NCI-H1436 treated with DMSO at 0.1 percent for 48 hours (cell line): ENCODE measurements at regions not wholly inside any gene's neighbourhood (a gene's known extent, or its start where the extent isn't known, plus 50 kb on each side); places are given as distances from the start of the nearest gene placed in this dataset.

Source experiments
- DNase-seq: peaks from one replicate; lab custom pipeline; 2025; lab: John Stamatoyannopoulos, UW

- no peak for DNase-seq
Observed at GRCh38 chr10:131651674-131652437, 249.0 kb upstream of the PPP2R2D start.

DNA sequence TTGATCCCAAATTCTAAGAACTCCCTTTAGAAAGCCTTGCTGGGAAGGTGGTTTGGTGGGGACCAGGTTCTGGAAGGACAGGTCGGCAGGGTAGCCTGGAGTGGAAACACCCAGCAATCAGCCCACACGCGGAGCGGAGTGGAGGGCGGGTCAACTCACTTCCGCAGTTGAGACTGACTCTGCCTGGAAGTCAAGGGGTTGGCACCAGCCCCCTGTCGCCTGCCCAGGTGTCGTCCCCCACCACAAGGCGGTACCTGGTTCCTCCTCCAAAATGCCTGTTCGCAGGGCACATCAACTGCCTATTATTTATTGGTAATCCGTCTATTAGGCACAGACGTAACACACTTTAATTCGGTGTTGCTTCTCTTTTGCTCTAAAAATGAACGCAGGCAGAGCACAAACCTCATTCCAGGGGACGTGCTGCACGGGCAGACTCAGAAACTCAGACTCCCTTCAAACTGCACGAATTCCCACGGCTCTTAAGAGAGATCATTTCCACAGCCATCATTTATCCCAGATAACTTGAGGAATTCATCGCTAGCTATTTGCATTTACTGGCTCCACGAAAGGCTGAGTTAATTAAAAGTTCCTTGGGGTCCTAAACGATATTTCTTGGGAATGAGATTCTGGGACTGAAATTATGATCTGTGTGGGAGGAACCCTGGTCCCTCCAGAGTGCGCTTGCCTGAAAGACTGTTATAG lies 248.2 kb upstream of the PPP2R2D start:
- DNase-seq = no peak

DNA sequence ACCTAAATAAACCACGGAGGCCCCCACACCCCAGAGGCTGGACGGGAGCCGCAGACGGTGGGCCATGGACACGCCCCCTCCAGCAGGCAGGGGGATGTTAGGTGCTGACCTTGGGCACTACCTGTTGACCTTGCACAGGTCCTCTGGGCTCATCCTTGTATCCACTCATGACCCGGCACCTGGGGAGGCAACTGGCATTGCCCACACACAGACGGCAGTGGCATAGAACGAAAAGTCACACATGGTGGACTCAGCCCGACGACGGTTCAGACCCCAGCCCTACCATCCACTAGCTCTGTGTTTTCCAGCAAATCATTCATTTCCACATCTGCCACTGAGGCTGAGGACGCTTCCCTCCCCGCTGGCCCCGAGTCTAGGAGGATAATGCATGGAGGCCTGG lies 247.7 kb upstream of the PPP2R2D start:
- no peak for DNase-seq

GRCh38 chr10:131653554-131654470 lies 247.0 kb upstream of the PPP2R2D start:
- DNase-seq = no peak

- no peak for DNase-seq
Observed at GRCh38 chr10:131654471-131655087, 246.2 kb upstream of the PPP2R2D start.

- DNase-seq = no peak
Observed at GRCh38 chr10:131655101-131655849, 245.5 kb upstream of the PPP2R2D start.

GRCh38 chr10:131656009-131656408 lies 244.8 kb upstream of the PPP2R2D start:
- DNase-seq = no peak

- no peak for DNase-seq
Observed at GRCh38 chr10:131656431-131656841, 244.4 kb upstream of the PPP2R2D start.

- no peak for DNase-seq
Observed at GRCh38 chr10:131657318-131657984, 243.4 kb upstream of the PPP2R2D start.

DNA sequence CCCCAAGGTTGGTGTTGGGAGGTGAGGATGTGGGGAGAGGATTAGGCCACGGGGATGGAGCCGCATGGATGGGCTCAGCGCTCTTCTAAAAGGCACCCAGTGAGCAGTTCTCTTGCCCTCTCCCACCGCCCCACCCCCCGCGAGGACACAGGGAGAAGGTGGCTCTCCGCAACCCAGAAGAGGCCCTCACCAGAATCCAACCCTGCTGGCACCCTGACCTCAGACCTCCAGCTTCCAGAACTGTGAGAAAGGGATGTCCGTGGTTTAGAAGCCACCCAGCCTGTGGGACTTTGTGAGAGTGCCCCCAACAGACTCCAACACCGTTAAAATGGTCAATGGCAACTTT lies 242.8 kb upstream of the PPP2R2D start:
- no peak for DNase-seq

DNA sequence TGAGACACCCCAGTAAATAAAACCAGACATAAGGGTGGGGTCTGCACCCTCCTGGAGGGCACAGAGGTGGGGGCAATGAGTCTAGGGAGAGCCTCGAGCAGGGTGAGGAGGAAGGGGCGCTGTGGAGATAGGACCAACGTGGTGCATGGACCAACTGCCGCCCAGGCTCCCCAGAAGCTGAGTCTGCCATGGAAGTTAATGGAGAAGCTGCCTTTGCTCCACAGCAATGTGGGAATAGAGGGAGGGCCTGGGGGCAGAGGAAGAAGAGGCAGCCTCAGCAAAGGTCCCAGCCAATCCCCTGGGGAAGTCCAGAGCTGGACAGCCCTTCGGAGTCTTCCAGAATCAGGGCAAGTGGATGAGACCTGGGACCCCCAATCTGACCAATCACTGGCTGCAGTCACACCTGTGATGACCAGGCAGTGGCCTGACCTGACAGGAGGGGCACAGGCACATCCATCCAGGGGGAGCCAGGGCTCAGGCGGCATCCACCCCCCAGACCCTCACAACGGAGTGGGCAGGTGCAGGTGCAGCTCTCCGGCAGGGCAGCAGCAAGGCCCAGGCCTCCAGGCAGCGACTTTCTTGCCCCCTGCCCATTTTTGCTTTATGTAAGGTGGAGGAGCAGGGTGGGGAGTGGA lies 242.2 kb upstream of the PPP2R2D start:
- no peak for DNase-seq

DNA sequence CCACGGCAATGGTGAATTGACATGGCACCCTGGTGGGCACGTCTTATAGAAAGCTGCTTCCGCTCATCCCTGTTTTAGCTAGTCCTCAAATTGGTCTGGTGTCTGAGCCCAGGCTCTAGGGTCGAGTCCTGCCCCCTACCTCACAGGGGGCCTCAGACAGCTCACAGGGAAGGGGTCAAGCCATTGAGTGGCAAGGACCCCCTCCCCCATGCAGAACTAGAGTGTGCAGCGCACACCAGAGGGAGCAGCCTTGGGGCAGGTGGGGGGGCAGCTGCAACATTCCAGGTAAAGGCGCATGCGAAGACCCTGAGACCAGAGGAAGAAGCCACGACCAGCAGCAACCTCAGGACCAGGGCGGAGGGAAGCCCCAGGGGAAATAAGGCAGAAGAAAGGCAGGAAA lies 240.4 kb upstream of the PPP2R2D start:
- DNase-seq = no peak

DNA sequence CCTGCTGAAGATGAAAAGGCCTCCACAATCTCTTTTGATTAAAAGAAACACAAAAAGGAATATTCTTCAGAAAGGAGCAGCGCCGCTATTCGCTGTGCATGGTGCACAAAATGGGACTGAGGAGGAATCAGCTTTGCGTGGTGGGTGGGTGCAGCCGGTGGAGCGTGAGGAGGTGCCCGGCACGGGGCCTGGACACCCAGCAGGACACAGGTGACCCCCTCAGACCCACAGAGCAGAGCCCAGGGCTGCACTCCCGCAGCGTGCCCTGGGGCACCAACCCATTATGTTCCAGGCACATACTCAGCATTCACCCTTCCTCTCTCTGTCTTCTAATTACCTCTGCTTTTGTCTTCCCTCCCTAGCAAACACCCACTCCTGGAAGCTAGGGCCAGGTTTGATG lies 238.0 kb upstream of the PPP2R2D start:
- no peak for DNase-seq

GRCh38 chr10:131663351-131663750 lies 237.5 kb upstream of the PPP2R2D start:
- DNase-seq = no peak

- no peak for DNase-seq
Observed at GRCh38 chr10:131666091-131666490, 234.7 kb upstream of the PPP2R2D start.

DNA sequence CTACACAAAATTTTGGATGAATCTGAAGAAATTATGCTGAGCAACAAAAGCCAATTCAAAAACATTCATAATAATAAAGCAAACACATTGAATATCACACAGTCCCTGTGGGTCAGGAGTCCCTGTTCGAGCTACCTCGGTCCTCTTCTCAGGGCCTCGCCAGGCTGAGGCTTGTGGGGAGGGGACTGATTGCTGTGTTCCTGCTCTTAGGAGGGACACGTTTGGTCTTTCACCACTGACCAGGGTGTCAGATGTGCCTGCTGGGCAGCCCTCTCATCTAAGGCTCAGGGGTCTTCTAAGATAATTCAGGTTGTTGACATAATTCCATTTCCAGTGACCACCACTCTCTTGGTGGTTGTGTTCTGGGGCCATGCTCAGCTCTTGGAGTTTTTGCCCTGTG lies 233.8 kb upstream of the PPP2R2D start:
- DNase-seq = no peak

GRCh38 chr10:131667561-131667960 lies 233.2 kb upstream of the PPP2R2D start:
- DNase-seq = no peak

- DNase-seq = no peak
Observed at GRCh38 chr10:131668903-131669302, 231.9 kb upstream of the PPP2R2D start.

DNA sequence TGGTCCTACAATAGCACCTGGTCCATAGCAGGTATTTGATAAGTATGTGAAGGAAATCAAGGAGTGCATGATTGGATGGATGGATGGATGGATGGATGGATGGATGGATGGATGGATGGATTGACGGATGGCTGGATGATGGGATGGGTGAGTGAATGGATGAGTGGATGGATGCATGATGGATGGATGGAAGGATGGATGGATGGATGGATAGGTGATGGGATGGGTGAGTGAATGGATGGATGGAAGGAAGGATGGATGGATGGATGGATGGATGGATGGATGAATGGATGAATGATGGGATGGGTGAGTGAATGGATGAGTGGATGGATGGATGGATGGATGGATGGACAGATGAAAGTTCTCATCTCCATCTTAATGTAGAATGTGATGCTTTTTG lies 231.0 kb upstream of the PPP2R2D start:
- no peak for DNase-seq

DNA sequence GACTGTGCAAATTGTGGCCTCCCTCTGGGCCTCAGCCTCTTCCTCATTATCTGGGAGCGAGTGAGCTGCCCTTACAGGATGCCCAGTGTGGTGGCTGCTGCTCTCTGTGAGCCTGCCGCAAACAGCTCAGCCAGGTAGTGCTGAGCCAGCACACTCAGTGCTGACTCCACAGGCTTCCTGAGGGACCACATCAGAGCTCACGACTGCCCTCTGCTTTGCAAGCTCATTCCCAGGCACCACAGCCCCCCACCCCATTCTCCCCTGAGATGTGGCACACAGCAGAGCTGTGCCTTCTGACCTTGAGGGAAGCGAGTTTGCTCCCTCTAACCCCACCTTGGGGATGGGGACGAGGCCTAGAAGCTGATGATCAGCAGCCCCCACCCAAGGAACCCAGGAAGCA lies 230.5 kb upstream of the PPP2R2D start:
- DNase-seq = no peak
